ENCODE measurements at regions not wholly inside any gene's neighbourhood (a gene's known extent, or its start where the extent isn't known, plus 50 kb on each side); places are given as distances from the start of the nearest gene placed in this dataset.

GRCh38 chr14:96736439-96736838 lies 60.7 kb upstream of the VRK1 start:
- no peaks in the 10 kb centered on the region for H3K36me3 ChIP-seq
- no peak overlapping the region for H3K27ac ChIP-seq (replicated peaks in 1 of 4)
- peaks cover 4 to 14% (median 6%) of the 10 kb centered on the region in 4 donors for H3K4me1 ChIP-seq
- H3K9me3 ChIP-seq, result no peaks in the 10 kb centered on the region
- H3K27me3 ChIP-seq, result peaks cover 0 to 58% (median 1%) of the 10 kb centered on the region in 4 donors
- no peak for DNase-seq (ENCODE audit: extremely low spot score)
- intact Hi-C loops (cut with DNase I), result no loop called here
- no peak overlapping the region for H3K4me3 ChIP-seq
- WGBS, result 70% methylated on average over 12 of the region's 12 CpGs
- TF ChIP-seq POLR2AphosphoS5 (IDR thresholded peaks at IDR 0.05) (no peak), CTCF (IDR thresholded peaks at IDR 0.05) (no peak), EP300 (IDR thresholded peaks at IDR 0.05) (no peak), POLR2A (IDR thresholded peaks at IDR 0.05; ENCODE audit: low read depth) (no peak)

DNA sequence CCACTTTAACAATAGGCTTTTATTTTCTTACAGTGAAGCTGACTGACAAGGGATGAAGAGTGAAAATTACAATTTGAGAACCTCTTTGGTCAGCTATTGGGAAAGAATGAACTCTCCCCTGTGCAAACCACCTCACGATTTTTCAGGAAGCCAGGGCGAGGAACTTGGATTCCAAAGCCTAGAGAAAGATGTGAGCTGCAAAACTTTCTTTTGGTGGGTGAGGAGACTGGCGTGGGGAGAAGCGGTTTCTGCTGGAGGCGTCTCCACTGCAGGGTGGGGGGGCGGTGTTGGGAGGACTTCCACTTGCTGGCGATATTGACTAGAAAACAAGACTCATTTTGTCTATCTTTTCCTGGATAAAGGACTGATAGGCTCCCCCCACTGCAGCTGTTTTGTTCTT lies 59.3 kb upstream of the VRK1 start:
- TF ChIP-seq POLR2AphosphoS5 (IDR thresholded peaks at IDR 0.05) (no peak), CTCF (IDR thresholded peaks at IDR 0.05) (no peak), POLR2A (IDR thresholded peaks at IDR 0.05; ENCODE audit: low read depth) (no peak), EP300 (IDR thresholded peaks at IDR 0.05) (no peak)
- no peak for DNase-seq (ENCODE audit: extremely low spot score)
- no peaks in the 10 kb centered on the region for H3K36me3 ChIP-seq
- no peak overlapping the region for H3K4me3 ChIP-seq
- 53% methylated on average over 7 of the region's 7 CpGs for WGBS
- intact Hi-C loops (cut with DNase I), result no loop called here
- peaks cover 8 to 18% (median 10%) of the 10 kb centered on the region in 4 donors for H3K4me1 ChIP-seq
- no peaks in the 10 kb centered on the region for H3K9me3 ChIP-seq
- H3K27ac ChIP-seq (replicated peaks in 1 of 4), result no peak overlapping the region
- H3K27me3 ChIP-seq, result peaks cover 0 to 71% (median 9%) of the 10 kb centered on the region in 4 donors

- 67% methylated on average over 14 of the region's 14 CpGs for WGBS
- intact Hi-C loops (cut with DNase I), result no loop called here
- TF ChIP-seq CTCF (IDR thresholded peaks at IDR 0.05), result no peak
- no peak for TF ChIP-seq POLR2A (IDR thresholded peaks at IDR 0.05; ENCODE audit: low read depth)
- TF ChIP-seq POLR2AphosphoS5 (IDR thresholded peaks at IDR 0.05), result no peak
- TF ChIP-seq EP300 (IDR thresholded peaks at IDR 0.05), result no peak
- Histone ChIP-seq H3K9me3 (no peaks in the 10 kb centered on the region), H3K27ac (replicated peaks in 1 of 4) (no peak overlapping the region), H3K36me3 (no peaks in the 10 kb centered on the region), H3K4me3 (no peak overlapping the region), H3K4me1 (peaks cover 8 to 18% (median 10%) of the 10 kb centered on the region in 4 donors), H3K27me3 (peaks cover 0 to 76% (median 11%) of the 10 kb centered on the region in 4 donors)
- DNase-seq (ENCODE audit: extremely low spot score), result no peak
Measured at GRCh38 chr14:96739200-96739910, 57.8 kb upstream of the VRK1 start.

DNA sequence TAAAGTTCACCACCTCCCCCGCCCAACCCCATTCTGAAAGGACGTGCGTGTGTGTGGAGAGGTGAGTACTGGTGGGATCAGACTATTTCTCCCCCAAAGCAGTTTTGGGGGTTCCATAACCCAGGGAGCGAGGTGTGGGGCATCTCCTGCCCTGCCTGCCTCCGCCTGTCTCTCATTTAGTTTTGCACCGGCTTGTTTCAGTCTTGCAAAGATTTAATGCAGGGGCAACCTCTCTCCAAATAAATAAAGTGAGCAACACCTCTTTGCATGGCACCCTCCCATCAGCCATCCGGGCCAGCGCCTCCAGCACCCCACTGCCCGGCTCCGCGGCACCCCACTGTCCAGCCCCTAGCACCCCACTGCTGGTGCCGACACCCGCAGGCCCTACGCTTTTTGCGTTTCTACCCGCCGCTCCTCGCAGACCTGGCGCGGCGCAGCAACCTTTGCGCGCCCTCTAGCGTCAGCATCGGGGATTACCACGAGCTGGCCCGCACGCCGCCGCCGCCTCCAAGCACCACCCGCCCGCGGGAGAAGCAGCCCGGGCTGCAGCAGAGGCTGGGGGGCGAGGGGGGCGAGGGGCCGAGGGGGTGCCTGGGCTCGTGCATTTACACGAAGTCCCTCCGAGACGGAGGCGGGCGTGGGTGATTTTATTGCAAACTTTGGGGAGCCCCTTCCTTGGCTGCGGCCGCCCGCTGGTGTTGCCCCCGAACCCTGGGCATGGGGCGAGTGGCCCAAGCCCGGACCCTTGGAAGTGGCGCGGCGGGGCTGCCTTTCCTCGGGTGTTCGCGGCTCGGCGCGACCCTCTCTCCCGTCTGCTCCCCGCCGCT lies 55.8 kb upstream of the VRK1 start:
- Histone ChIP-seq H3K4me3 (peak overlapping the region; percentile 41 to 60 (median 45)), H3K27me3 (peaks cover 0 to 84% (median 13%) of the 10 kb centered on the region in 4 donors), H3K36me3 (no peaks in the 10 kb centered on the region), H3K27ac (replicated peaks in 1 of 4) (no peak overlapping the region), H3K9me3 (peaks cover 0 to 5% (median 0%) of the 10 kb centered on the region in 4 donors), H3K4me1 (peaks cover 8 to 10% (median 10%) of the 10 kb centered on the region in 4 donors)
- intact Hi-C loops (cut with DNase I), result loop anchor here (2.0 kb wide), 1 partner anchor 173 kb away; no protein-coding TSS in a partner anchor
- TF ChIP-seq CTCF (IDR thresholded peaks at IDR 0.05), result peak; percentile 67 to 96 (median 92)
- TF ChIP-seq POLR2A (IDR thresholded peaks at IDR 0.05; ENCODE audit: low read depth), result no peak
- no peak for DNase-seq (ENCODE audit: extremely low spot score)
- 7% methylated on average over 38 of the region's 62 CpGs for WGBS
